NCI-H2107 treated with DMSO at 0.1 percent for 48 hours (cell line): ENCODE measurements at regions not wholly inside any gene's neighbourhood (a gene's known extent, or its start where the extent isn't known, plus 50 kb on each side); places are given as distances from the start of the nearest gene placed in this dataset.

Experiments
- DNase-seq: peaks from one replicate; lab custom pipeline; 2025; ENCODE audit not compliant: unreplicated experiment; lab: John Stamatoyannopoulos, UW

- no peak for DNase-seq
Observed at GRCh38 chr13:50588491-50589130, 254.9 kb downstream of the DLEU7 start.

GRCh38 chr13:50589139-50589538 lies 254.4 kb downstream of the DLEU7 start:
- DNase-seq: no peak

GRCh38 chr13:50589651-50590054 lies 253.8 kb downstream of the DLEU7 start:
- no peak for DNase-seq

- DNase-seq: no peak
Observed at GRCh38 chr13:50592412-50593155, 250.9 kb downstream of the DLEU7 start.

- DNase-seq: no peak
Observed at GRCh38 chr13:50593207-50593606, 250.3 kb downstream of the DLEU7 start.

GRCh38 chr13:50594276-50595051 lies 249.0 kb downstream of the DLEU7 start:
- peak; percentile 75 for DNase-seq

GRCh38 chr13:50595196-50595595 lies 248.3 kb downstream of the DLEU7 start:
- no peak for DNase-seq

- no peak for DNase-seq
Observed at GRCh38 chr13:50596156-50596555, 247.3 kb downstream of the DLEU7 start.

GRCh38 chr13:50596776-50597203 lies 246.7 kb downstream of the DLEU7 start:
- DNase-seq: peak; percentile 89

GRCh38 chr13:50598338-50598737 lies 245.2 kb downstream of the DLEU7 start:
- no peak for DNase-seq

- peak; percentile 95 for DNase-seq
Observed at GRCh38 chr13:50599046-50599445, 244.4 kb downstream of the DLEU7 start.

GRCh38 chr13:50599927-50600326 lies 243.6 kb downstream of the DLEU7 start:
- DNase-seq: no peak

- DNase-seq: no peak
Observed at GRCh38 chr13:50608370-50608769, 235.1 kb downstream of the DLEU7 start.

GRCh38 chr13:50609011-50609410 lies 234.5 kb downstream of the DLEU7 start:
- DNase-seq: no peak

- no peak for DNase-seq
Observed at GRCh38 chr13:50610238-50610637, 233.3 kb downstream of the DLEU7 start.

- no peak for DNase-seq
Observed at GRCh38 chr13:50611117-50611781, 232.2 kb downstream of the DLEU7 start.

- no peak for DNase-seq
Observed at GRCh38 chr13:50612717-50613116, 230.8 kb downstream of the DLEU7 start.

GRCh38 chr13:50613356-50613831 lies 230.1 kb downstream of the DLEU7 start:
- DNase-seq: no peak

- no peak for DNase-seq
Observed at GRCh38 chr13:50615234-50615633, 228.3 kb downstream of the DLEU7 start.

- no peak for DNase-seq
Observed at GRCh38 chr13:50616101-50616500, 227.4 kb downstream of the DLEU7 start.

GRCh38 chr13:50617134-50617721 lies 226.3 kb downstream of the DLEU7 start:
- no peak for DNase-seq
